ENCODE measurements at regions not wholly inside any gene's neighbourhood (a gene's known extent, or its start where the extent isn't known, plus 50 kb on each side); places are given as distances from the start of the nearest gene placed in this dataset.

DNA sequence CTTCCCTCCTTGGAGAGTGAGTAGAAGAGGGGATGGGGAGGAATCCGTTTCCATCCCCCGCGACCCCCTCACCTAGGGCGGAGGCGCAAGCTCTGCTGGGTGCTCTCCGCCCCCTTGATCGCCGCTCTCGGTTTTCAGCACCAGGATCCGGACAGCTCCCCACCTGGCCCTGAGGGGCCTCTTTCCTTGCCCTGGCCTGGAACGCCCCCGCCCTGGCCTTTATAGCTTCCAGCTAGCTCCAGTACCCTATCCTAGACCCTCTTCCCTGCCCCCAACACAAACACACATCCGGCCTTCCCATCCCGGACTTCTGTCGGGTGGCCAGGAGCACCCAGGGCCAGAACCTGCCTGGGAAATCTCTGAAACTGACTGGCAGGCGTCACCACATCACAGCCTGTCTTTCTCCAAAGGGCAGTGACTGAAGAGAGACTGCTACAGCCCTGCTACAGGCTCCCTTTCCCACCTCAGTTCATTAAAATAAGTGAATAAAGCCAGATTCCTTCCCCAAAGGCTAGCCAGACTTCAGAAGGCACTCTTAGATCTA is 72.3 kb upstream of the LEP start:
- POLR2A ChIA-PET, result no interaction called here
- Mint-ChIP-seq H3K36me3 (ENCODE audit: low read depth) (no peaks in the 10 kb centered on the region), H3K4me1 (peaks cover 5% of the 10 kb centered on the region), H3K9me3 (ENCODE audit: low read depth) (no peaks in the 10 kb centered on the region), H3K4me3 (no peak overlapping the region), H3K27ac (no peak overlapping the region), H3K27me3 (peaks cover 44% of the 10 kb centered on the region)
- intact Hi-C loops (cut with DNase I, micrococcal nuclease), result no loop called here
- no peak for ATAC-seq
- CTCF ChIA-PET, result interaction anchor here (1.1 kb wide), 1 partner anchor 33 kb away, joined by 3 read pairs; no protein-coding TSS in a partner anchor
- peak; percentile 51 for DNase-seq

- peaks cover 40% of the 10 kb centered on the region for H3K27me3 Mint-ChIP-seq
- no peak overlapping the region for H3K27ac Mint-ChIP-seq
- ChIA-PET POLR2A (no interaction called here), CTCF (interaction anchor here (1.0 to 1.1 kb wide), 2 partner anchors 9 to 35 kb away, joined by 3 to 4 read pairs; no protein-coding TSS in a partner anchor)
- DNase-seq, result no peak
- H3K9me3 Mint-ChIP-seq (ENCODE audit: low read depth), result no peaks in the 10 kb centered on the region
- no peak overlapping the region for H3K4me3 Mint-ChIP-seq
- H3K36me3 Mint-ChIP-seq (ENCODE audit: low read depth), result no peaks in the 10 kb centered on the region
- peaks cover 5% of the 10 kb centered on the region for H3K4me1 Mint-ChIP-seq
- intact Hi-C loops (cut with DNase I, micrococcal nuclease), result no loop called here
- no peak for ATAC-seq
Measured at GRCh38 chr7:128170461-128170860, 70.6 kb upstream of the LEP start.

GRCh38 chr7:128171342-128171918 is 69.6 kb upstream of the LEP start:
- no peak overlapping the region for H3K27ac Mint-ChIP-seq
- H3K4me3 Mint-ChIP-seq, result no peak overlapping the region
- DNase-seq (no peak), ATAC-seq (no peak)
- ChIA-PET POLR2A (no interaction called here), CTCF (interaction anchor here (0.8 kb wide), 1 partner anchor 531 kb away, joined by 3 read pairs; no protein-coding TSS in a partner anchor)
- H3K27me3 Mint-ChIP-seq, result peaks cover 33% of the 10 kb centered on the region
- H3K4me1 Mint-ChIP-seq, result peaks cover 5% of the 10 kb centered on the region
- H3K9me3 Mint-ChIP-seq (ENCODE audit: low read depth), result no peaks in the 10 kb centered on the region
- no peaks in the 10 kb centered on the region for H3K36me3 Mint-ChIP-seq (ENCODE audit: low read depth)
- intact Hi-C loops (cut with DNase I, micrococcal nuclease), result no loop called here

DNA sequence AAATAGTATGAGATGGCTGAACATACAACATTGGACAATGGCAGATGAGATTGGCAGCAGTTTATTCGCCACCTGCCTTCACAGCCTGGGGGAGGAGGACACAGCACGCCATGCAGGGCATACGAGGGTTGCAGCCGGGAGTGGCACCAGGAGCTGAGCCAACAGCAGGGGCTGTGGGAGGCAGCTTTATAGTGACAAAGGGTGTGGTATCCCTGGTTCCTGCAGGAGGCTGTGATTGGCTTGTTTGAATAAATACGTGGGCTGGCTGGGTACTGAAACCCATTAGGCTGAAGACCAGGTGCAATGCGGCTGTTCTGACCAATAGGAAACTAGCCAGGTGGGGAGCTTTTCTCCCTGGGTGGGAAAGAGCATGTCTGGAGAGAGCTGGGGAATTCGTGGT is 68.9 kb upstream of the LEP start:
- Mint-ChIP-seq H3K9me3 (ENCODE audit: low read depth) (no peaks in the 10 kb centered on the region), H3K27me3 (peaks cover 36% of the 10 kb centered on the region), H3K4me3 (no peak overlapping the region), H3K36me3 (ENCODE audit: low read depth) (no peaks in the 10 kb centered on the region), H3K4me1 (peaks cover 3% of the 10 kb centered on the region), H3K27ac (no peak overlapping the region)
- intact Hi-C loops (cut with DNase I, micrococcal nuclease), result no loop called here
- ChIA-PET CTCF (no interaction called here), POLR2A (no interaction called here)
- DNase-seq (no peak), ATAC-seq (no peak)

DNA sequence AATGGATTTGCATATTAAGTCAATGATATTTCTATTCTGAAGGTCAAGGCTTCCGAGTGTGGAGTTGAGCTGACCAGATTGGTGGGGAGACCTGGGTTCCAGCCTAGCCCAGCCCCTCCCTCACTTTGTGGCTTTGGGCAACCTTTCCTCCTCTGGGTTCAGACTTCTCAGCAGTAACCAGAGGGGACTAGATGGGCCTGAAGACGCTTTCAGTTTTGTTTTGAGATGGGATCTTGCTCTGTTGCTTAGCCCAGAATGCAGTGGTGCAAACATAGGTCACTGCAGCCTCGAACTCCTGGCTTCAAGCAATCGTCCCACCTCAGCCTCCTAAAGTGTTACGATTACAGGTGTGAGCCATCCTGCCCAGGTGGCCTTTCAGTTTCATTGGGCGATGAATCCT is 68.1 kb upstream of the LEP start:
- H3K4me1 Mint-ChIP-seq, result peaks cover 3% of the 10 kb centered on the region
- H3K4me3 Mint-ChIP-seq, result no peak overlapping the region
- peaks cover 39% of the 10 kb centered on the region for H3K27me3 Mint-ChIP-seq
- no peak overlapping the region for H3K27ac Mint-ChIP-seq
- DNase-seq, result no peak
- intact Hi-C loops (cut with DNase I, micrococcal nuclease), result no loop called here
- H3K36me3 Mint-ChIP-seq (ENCODE audit: low read depth), result no peaks in the 10 kb centered on the region
- no peaks in the 10 kb centered on the region for H3K9me3 Mint-ChIP-seq (ENCODE audit: low read depth)
- no peak for ATAC-seq
- CTCF ChIA-PET, result no interaction called here
- POLR2A ChIA-PET, result no interaction called here

DNA sequence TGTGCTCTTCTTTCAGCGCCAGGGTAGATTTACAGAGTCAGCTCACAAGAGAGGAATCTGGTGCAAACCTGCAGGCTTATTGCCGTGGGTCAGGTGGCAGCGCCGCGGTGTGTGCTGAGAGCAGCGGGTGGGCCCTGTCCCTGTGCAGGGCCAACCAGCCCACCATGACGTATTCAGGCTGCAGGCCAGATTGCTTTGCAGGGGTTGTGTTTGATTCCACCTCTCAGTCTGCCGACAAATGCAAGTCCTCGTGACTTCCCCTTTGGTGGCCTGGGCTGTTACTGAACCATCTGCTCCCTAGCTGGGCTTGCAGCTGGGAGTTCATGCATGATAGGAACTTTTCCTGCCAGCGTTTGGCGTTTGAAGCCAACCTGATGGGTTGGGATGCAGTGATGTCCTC is 66.7 kb upstream of the LEP start:
- H3K4me3 Mint-ChIP-seq, result no peak overlapping the region
- ChIA-PET POLR2A (no interaction called here), CTCF (interaction anchor here (0.7 kb wide), 1 partner anchor 8 kb away, joined by 3 read pairs; no protein-coding TSS in a partner anchor)
- H3K36me3 Mint-ChIP-seq (ENCODE audit: low read depth), result no peaks in the 10 kb centered on the region
- no peaks in the 10 kb centered on the region for H3K4me1 Mint-ChIP-seq
- ATAC-seq (no peak), DNase-seq (no peak)
- peaks cover 26% of the 10 kb centered on the region for H3K27me3 Mint-ChIP-seq
- intact Hi-C loops (cut with DNase I, micrococcal nuclease), result no loop called here
- no peak overlapping the region for H3K27ac Mint-ChIP-seq
- H3K9me3 Mint-ChIP-seq (ENCODE audit: low read depth), result no peaks in the 10 kb centered on the region

GRCh38 chr7:128176696-128177095 is 64.4 kb upstream of the LEP start:
- ATAC-seq, result no peak
- Mint-ChIP-seq H3K36me3 (ENCODE audit: low read depth) (no peaks in the 10 kb centered on the region), H3K27me3 (peaks cover 28% of the 10 kb centered on the region), H3K4me3 (no peak overlapping the region), H3K9me3 (ENCODE audit: low read depth) (no peaks in the 10 kb centered on the region), H3K4me1 (no peaks in the 10 kb centered on the region), H3K27ac (no peak overlapping the region)
- POLR2A ChIA-PET, result no interaction called here
- intact Hi-C loops (cut with DNase I, micrococcal nuclease), result no loop called here
- CTCF ChIA-PET, result no interaction called here
- no peak for DNase-seq

DNA sequence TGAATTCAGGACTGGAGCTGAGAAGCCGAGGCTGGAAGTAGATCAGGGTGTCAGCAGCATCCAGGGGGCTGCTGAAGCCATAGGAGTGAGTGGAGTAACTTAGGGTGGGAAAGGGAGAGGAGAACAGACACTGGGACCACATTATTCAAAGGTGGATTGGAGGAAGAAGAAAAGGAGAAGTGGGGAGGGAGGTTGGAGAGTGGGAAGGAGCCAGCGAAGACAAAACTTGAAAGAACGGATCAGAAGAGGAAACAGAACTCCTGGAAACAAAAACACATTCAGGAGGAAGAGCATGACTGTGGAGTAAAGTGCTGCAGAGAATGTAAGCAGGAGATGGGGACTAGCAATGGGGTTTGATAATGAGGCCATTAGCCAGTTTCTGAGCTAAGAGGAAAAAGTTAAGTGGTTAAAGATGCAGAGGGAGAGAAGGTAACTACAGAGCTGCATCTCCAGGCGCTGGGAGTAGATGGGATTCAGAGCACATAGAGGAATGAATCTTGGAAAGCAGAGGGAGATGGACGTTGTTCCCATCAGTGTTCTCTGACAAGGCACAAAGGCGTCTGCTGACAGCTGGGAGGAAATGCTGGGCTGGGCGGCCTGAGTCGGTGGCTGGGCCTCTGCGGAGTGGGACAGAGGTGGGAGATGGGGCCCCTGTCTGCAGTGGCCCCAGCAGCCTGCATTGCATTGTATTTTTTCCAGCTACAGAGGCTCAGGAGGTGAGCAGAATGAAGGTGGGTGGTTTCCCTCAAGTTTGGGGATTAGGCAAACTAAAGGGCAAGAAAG is 63.1 kb upstream of the LEP start:
- ChIA-PET POLR2A (no interaction called here), CTCF (interaction anchor here (0.7 kb wide), 1 partner anchor 120 kb away, joined by 3 read pairs; no protein-coding TSS in a partner anchor)
- Mint-ChIP-seq H3K4me1 (no peaks in the 10 kb centered on the region), H3K27me3 (peaks cover 28% of the 10 kb centered on the region), H3K9me3 (ENCODE audit: low read depth) (no peaks in the 10 kb centered on the region), H3K27ac (no peak overlapping the region), H3K4me3 (no peak overlapping the region), H3K36me3 (ENCODE audit: low read depth) (no peaks in the 10 kb centered on the region)
- intact Hi-C loops (cut with DNase I, micrococcal nuclease), result no loop called here
- no peak for DNase-seq
- no peak for ATAC-seq

GRCh38 chr7:128178611-128179010 is 62.5 kb upstream of the LEP start:
- ChIA-PET CTCF (interaction anchor here (1.1 kb wide), 1 partner anchor 43 kb away, joined by 4 read pairs; no protein-coding TSS in a partner anchor), POLR2A (no interaction called here)
- Mint-ChIP-seq H3K4me1 (no peaks in the 10 kb centered on the region), H3K9me3 (ENCODE audit: low read depth) (no peaks in the 10 kb centered on the region), H3K27me3 (peaks cover 26% of the 10 kb centered on the region), H3K27ac (no peak overlapping the region), H3K36me3 (ENCODE audit: low read depth) (no peaks in the 10 kb centered on the region), H3K4me3 (no peak overlapping the region)
- no peak for DNase-seq
- intact Hi-C loops (cut with DNase I, micrococcal nuclease), result no loop called here
- no peak for ATAC-seq

GRCh38 chr7:128188396-128189230 is 52.5 kb upstream of the LEP start:
- ATAC-seq (no peak), DNase-seq (no peak)
- Mint-ChIP-seq H3K4me1 (no peaks in the 10 kb centered on the region), H3K9me3 (ENCODE audit: low read depth) (no peaks in the 10 kb centered on the region), H3K36me3 (ENCODE audit: low read depth) (no peaks in the 10 kb centered on the region), H3K27me3 (peaks cover 22% of the 10 kb centered on the region), H3K27ac (no peak overlapping the region), H3K4me3 (no peak overlapping the region)
- ChIA-PET POLR2A (no interaction called here), CTCF (no interaction called here)
- intact Hi-C loops (cut with DNase I, micrococcal nuclease), result no loop called here

GRCh38 chr7:128189231-128189930 is 51.7 kb upstream of the LEP start:
- Mint-ChIP-seq H3K4me1 (peaks cover 3% of the 10 kb centered on the region), H3K4me3 (no peak overlapping the region), H3K36me3 (ENCODE audit: low read depth) (peaks cover 2% of the 10 kb centered on the region), H3K9me3 (ENCODE audit: low read depth) (peaks cover 6% of the 10 kb centered on the region), H3K27me3 (peaks cover 24% of the 10 kb centered on the region), H3K27ac (no peak overlapping the region)
- intact Hi-C loops (cut with DNase I, micrococcal nuclease), result no loop called here
- no peak for ATAC-seq
- no peak for DNase-seq
- CTCF ChIA-PET, result no interaction called here
- POLR2A ChIA-PET, result no interaction called here

All from activated CD4-positive, alpha-beta T cell treated with anti-CD3 and anti-CD28 coated beads for 36 hours (primary cell).